VCaP (cell line): ENCODE measurements at regions not wholly inside any gene's neighbourhood (a gene's known extent, or its start where the extent isn't known, plus 50 kb on each side); places are given as distances from the start of the nearest gene placed in this dataset.

Source experiments
- H3K27ac ChIP-seq: fragments of 450-650 bp; 2 replicates; pipeline ENCODE4 v1.5.1; 2017
- TF ChIP-seq, protein P1 (sequence below): fragments of 450-650 bp; conservative IDR thresholded peaks from 2 replicates; pipeline ENCODE4 v1.5.1; 2017; ENCODE audit warnings: mild to moderate bottlenecking, moderate library complexity

DNA sequence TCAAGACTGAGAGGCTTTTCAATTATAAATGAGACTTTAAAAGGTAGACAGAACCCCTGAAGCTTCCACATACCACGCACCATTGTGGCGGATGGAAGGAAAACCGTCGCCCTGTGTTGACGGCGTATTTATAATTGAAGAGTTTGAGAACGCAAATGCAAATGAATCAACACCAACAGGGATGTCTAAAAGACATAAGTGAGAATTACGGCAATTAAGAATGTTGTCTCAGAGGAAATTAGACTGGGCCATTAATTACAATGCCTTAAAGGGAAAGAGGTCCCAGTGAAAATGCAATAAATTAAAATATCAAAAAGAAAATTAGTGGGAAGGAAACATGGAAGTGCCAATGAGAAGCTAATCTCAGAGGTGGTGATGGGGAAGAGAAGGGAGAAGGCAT is 148.5 kb upstream of the XYLT1 start:
- TF ChIP-seq, protein P1, sequence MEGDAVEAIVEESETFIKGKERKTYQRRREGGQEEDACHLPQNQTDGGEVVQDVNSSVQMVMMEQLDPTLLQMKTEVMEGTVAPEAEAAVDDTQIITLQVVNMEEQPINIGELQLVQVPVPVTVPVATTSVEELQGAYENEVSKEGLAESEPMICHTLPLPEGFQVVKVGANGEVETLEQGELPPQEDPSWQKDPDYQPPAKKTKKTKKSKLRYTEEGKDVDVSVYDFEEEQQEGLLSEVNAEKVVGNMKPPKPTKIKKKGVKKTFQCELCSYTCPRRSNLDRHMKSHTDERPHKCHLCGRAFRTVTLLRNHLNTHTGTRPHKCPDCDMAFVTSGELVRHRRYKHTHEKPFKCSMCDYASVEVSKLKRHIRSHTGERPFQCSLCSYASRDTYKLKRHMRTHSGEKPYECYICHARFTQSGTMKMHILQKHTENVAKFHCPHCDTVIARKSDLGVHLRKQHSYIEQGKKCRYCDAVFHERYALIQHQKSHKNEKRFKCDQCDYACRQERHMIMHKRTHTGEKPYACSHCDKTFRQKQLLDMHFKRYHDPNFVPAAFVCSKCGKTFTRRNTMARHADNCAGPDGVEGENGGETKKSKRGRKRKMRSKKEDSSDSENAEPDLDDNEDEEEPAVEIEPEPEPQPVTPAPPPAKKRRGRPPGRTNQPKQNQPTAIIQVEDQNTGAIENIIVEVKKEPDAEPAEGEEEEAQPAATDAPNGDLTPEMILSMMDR, result no peak
- H3K27ac ChIP-seq, result no peak overlapping the region

DNA sequence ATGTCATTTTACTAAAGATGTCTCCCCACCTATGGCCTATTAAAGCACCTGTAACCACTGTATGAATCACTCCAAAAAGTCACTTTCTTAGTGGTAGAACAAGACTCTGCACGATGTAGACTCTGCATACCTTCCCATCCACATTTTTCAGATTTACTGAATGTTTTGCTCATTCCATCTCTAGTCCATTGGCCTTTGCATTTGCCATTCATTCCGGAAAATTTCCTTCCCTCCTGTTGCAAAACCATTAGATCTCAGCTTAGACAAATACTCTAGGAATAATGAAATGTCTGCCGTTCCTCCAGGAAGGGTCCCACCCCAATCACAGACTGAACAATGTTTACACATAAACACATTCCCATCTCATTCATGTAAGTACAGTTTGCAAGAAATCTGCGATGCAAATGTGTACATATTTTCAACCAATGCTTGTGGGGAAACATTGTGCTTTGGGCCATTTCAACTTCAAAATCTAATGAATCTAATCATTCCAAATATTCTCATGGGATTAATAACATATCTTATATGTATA is 146.3 kb upstream of the XYLT1 start:
- TF ChIP-seq, protein P1, result no peak
- no peak overlapping the region for H3K27ac ChIP-seq

DNA sequence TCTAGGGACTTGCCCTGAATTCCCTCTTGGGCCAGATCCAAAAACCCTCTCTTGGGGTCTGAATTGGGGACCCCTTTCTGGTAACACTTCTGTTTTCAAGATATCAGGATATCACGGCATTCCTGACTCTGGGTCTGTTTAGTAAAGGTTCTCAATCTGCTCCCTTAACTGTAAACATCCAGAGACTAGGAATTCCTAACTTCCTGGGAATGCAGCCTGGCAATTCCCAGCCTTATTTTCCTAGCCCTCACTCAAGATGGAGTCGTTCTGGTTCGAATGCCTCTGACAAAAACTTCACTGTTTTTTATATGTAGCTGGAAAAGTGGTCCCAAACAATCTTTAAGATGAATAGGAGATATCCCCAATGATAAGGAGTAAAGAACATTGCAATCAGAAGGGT is 141.6 kb upstream of the XYLT1 start:
- no peak overlapping the region for H3K27ac ChIP-seq
- TF ChIP-seq, protein P1, result no peak

DNA sequence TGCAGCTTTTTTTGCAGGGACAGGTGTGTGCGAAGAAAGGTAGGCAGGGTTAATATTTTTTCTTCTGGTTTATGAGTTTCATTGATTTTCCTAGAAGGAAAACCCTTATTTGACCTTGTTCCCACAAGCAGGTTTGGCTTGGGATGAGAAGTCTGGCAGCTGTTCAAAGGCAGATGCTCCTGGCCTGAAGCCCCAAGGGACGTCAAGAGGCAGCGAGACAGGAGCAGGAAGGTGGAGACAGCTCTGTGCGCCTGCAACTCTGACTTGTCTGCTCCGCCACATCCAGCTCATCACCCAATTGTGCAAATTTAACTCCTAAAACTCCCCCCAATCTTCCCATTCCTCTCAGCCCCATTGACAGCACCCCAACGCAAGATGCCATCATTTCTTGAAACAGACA is 136.8 kb upstream of the XYLT1 start:
- peak overlapping the region; percentile 65 for H3K27ac ChIP-seq
- TF ChIP-seq, protein P1, result no peak

DNA sequence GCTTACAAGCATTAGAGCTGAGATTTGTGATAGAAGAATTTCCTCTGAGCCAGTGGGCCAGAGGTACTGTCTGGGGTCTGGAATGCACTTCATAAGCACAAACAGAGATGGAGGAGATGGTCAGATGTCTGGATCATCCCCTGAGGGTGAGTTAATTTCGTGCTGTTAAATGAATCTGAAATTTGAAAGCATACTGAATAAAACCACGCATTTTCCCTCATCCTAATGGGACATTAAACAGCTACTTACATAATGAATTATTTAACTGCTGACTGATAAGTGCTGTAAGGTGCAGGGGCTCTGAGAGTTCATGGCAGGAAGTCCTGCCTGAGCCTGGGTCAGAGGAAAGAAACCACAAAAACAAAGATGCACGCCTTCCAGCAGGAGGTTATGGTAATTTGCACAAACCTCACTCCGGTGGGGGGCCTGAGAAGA is 136.3 kb upstream of the XYLT1 start:
- H3K27ac ChIP-seq, result peak overlapping the region; percentile 65
- TF ChIP-seq, protein P1, result no peak

DNA sequence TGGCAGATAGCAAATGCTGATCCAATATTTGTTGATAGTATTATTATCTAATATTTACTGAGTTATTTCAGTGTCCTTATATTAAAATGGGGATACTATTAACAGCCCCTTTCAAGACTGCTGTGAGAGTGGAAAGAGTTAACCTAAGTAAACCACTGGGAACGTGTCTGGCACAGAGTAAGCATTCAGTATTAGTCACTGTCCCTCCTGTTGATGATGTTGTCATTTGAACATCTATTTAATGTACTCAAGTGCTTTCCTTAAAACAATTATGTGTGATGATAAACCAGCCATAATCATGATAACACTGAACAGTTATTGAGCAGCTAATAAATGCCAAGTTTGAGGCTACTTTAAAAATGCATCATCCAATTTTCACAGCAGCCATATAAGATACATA is 135.7 kb upstream of the XYLT1 start:
- peak overlapping the region; percentile 65; the same call in 1 of the 2 replicates for H3K27ac ChIP-seq
- TF ChIP-seq, protein P1, result no peak

DNA sequence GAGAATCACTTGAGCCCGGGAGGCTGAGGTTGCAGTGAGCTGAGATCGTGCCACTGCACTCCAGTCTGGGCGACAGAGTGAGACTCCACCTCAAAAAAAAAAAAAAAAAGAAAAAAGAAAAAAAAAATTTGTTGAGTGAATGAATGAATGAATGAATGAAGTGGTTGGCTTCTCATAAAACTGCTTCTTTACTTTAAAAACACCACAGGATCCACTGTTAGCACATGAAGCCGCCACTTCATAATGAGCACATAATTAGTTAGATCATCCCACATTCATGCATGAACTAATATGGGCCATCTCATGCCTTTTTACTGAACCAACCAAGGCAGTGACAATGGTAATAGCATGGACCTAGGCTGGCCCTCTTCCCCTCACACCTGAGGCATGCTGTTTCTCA is 135.0 kb upstream of the XYLT1 start:
- peak overlapping the region; percentile 34; the same call in 1 of the 2 replicates for H3K27ac ChIP-seq
- TF ChIP-seq, protein P1, result no peak

DNA sequence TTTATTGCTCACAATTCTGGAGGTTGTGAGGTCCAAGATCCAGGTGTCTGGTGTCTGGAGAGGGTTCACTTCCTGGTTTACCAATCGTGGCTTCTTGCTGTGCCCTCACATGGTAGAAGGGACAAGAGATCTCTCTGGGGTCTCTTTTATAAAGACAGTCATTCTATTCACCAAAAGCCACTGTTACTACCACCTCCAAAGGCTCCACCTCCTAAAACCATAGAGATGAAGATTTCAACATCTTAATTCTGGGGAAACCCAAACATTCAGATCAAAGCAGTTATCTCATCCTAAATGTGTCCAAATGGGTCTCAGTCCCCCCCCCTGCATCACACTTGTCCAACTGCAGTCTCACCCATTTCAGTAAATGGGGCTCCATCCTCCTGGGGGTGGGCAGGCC is 132.9 kb upstream of the XYLT1 start:
- no peak overlapping the region for H3K27ac ChIP-seq
- TF ChIP-seq, protein P1, result no peak
